HG03280 (cell line): ENCODE measurements at regions not wholly inside any gene's neighbourhood (a gene's known extent, or its start where the extent isn't known, plus 50 kb on each side); places are given as distances from the start of the nearest gene placed in this dataset.

Experiments
- ATAC-seq: cut with Tn5 transposase; IDR thresholded peaks from one replicate; pipeline ENCODE4 v1.9.1; 2021; ENCODE audit warnings: mild to moderate bottlenecking, moderate library complexity; ENCODE audit not compliant: unreplicated experiment

- ATAC-seq: no peak
Observed at GRCh38 chr10:107269626-107270025, 105.1 kb upstream of the SORCS1 start.

DNA sequence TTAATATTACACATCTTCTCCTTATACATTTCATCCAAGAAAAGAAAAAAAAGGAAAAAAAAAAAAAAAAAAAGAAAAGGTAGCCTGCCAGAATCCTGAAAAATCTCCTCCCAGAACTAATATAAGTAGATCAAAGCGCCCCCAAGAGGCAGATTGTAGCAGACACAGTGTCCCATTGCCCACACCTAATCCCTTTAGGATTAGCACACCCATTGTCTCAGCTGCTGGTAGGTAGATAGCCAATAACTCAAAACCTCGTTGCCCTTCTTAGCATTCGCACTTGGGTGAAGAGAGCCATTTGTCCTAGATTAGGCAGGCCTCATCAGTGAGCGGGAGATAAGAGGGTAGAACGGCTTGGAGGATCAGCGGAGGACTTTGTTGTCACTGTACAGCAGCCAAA, 100.2 kb upstream of the SORCS1 start:
- no peak for ATAC-seq

GRCh38 chr10:107244122-107244521, 79.6 kb upstream of the SORCS1 start:
- no peak for ATAC-seq

DNA sequence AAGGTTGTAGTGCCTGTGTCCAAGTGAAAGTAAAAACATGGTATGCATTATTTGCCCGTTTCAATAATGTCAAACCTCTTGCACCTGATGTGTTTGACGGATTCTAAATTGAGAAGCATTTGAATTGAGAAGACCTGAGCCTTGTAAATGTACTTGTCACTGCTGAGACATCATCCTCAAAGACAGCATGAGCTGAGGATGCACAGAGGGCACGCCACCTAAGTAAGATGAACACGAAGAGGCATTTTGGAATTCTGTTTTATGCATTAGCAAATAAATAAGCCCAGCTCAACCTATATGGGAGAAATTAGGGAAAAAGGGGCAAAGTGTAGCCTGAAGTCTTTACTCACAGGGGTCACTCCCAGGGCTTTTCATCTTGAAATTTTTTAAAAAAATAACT, 73.8 kb upstream of the SORCS1 start:
- ATAC-seq: no peak

DNA sequence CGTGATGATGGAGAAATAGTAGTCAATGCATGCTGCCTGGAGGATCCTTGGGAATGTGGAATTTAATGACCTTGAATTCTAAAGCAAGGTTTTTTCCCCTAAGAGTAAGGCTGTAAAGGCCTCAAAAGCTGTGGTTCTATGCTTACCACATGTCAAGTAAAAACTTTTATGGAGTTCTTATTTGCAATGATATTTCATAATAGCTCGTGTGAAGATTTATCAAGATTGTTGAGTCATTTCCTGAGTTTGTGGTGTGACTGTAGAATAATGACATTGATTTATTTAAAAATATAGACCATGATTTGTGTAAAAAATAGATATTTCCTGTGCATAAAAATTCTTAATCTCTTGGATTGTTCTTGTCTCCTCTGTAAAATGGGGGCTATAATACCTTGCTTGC, 67.5 kb upstream of the SORCS1 start:
- no peak for ATAC-seq

DNA sequence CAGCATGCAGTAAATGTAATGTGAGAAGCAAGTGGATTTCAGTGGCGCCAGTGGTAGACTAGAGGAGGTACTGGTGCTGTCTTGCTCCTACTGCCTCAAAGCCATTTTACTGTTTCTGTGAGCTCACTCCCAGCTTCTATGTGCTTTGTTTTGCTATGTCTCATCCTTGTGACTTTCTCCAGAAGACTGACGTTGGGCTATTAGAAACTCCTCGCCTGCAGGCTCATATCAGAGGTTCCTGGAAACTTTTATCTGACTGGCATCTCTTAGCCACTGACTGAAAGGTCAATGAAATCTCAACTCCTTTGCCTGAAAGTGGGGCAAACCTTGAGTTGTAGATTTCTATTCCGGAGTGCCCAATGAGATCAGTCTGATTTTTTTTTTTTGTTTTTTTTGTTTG, 66.4 kb upstream of the SORCS1 start:
- ATAC-seq: no peak

- ATAC-seq: no peak
Observed at GRCh38 chr10:107215681-107216080, 51.2 kb upstream of the SORCS1 start.
